A549 (cell line): ENCODE measurements at regions not wholly inside any gene's neighbourhood (a gene's known extent, or its start where the extent isn't known, plus 50 kb on each side); places are given as distances from the start of the nearest gene placed in this dataset.

Experiments used
- ATAC-seq, 2 experiments: fragments of 200-7000 bp in 1 of 2; fragments of >200 bp in 1 of 2; cut with Nextera tagmentation in 1 of 2; cut with Tn5 transposase in 1 of 2; 3 replicates each; pipeline versions ENCODE4 v1.8.0 to v1.9.1; 2018 to 2020; ENCODE audit warnings: mild to moderate bottlenecking in 1 of 2, moderate library complexity in 1 of 2
- CTCF ChIA-PET: fragments of 300-600 bp; sonication (Branson Sonifier 250); formaldehyde crosslinking; extraction: SDS; loops from one replicate; lab custom pipeline; 2021; ENCODE audit warnings: antibody characterized with exemption, inconsistent platforms; lab: Yijun Ruan, JAX
- POLR2A ChIA-PET: fragments of 350-600 bp; formaldehyde crosslinking; extraction: SDS; loops from one replicate; lab custom pipeline; 2021; ENCODE audit warnings: antibody characterized with exemption, inconsistent platforms; lab: Yijun Ruan, JAX
- DNase-seq, 2 experiments: peaks; one replicate each; pipeline versions ENCODE4 v3.0.0 to v3.0.0-alpha.2; 2011 to 2016; ENCODE audit warnings: low read depth in 1 of 2, low spot score in 1 of 2
- FAIRE-seq: peaks from 2 replicates; lab custom pipeline; 2011; peaks lifted over from hg19 to GRCh38; lab: Jason Lieb, UNC
- H3K27ac ChIP-seq, 2 experiments: fragments of >200 bp; sonication (Bioruptor Twin); formaldehyde crosslinking; 3 replicates each; pipeline ENCODE4 v1.5.1; 2016 to 2017
- H3K4me1 ChIP-seq: fragments of >200 bp; sonication (Bioruptor Twin); formaldehyde crosslinking; 3 replicates; pipeline ENCODE4 v1.6.1; 2016
- H3K4me2 ChIP-seq: fragments of >200 bp; sonication (Bioruptor Twin); formaldehyde crosslinking; 3 replicates; pipeline ENCODE4 v1.6.1; 2016
- H3K4me3 ChIP-seq: fragments of >200 bp; sonication (Bioruptor Twin); formaldehyde crosslinking; 3 replicates; pipeline ENCODE4 v1.5.1; 2016
- H3K9me3 ChIP-seq: fragments of >200 bp; sonication (Bioruptor Twin); formaldehyde crosslinking; 3 replicates; pipeline ENCODE4 v1.6.1; 2016
- ATOH8 ChIP-seq: fragments of 250-450 bp; sonication (Bioruptor Pico); IDR thresholded peaks from 2 replicates; pipeline ENCODE4 v1.5.0; 2020; ENCODE audit warnings: low read depth, mild to moderate bottlenecking, moderate library complexity
- BHLHE40 ChIP-seq: IDR thresholded peaks from 2 replicates; pipeline ENCODE4 v1.6.1; 2012; ENCODE audit warnings: low read depth, low read length, inconsistent platforms
- CBX2 ChIP-seq: fragments of 200-600 bp; sonication (generic); IDR thresholded peaks from 2 replicates; pipeline ENCODE4 v1.6.1; 2016; ENCODE audit warnings: low read depth, mild to moderate bottlenecking, borderline replicate concordance
- CEBPB ChIP-seq, 2 experiments: fragments of >200 bp in 1 of 2; sonication (Bioruptor Twin) in 1 of 2; formaldehyde crosslinking in 1 of 2; IDR thresholded peaks; 2 replicates each; pipeline ENCODE4 v1.6.1; 2012 to 2016
- CHD4 ChIP-seq: fragments of 200-600 bp; sonication (generic); IDR thresholded peaks from 2 replicates; pipeline ENCODE4 v1.6.1; 2016; ENCODE audit warnings: antibody characterized with exemption, mild to moderate bottlenecking, borderline replicate concordance
- EHF ChIP-seq: fragments of 250-450 bp; sonication (Bioruptor Pico); IDR thresholded peaks from 2 replicates; pipeline ENCODE4 v1.5.0; 2020; ENCODE audit warnings: mild to moderate bottlenecking
- FOSL2 ChIP-seq, 2 experiments: fragments of 450-650 bp in 1 of 2; fragments of >200 bp in 1 of 2; sonication (Bioruptor Twin) in 1 of 2; formaldehyde crosslinking; IDR thresholded peaks; 2 replicates each; pipeline versions ENCODE4 v1.5.0 to v1.6.1; 2016 to 2020; ENCODE audit warnings: mild to moderate bottlenecking in 1 of 2, moderate library complexity in 1 of 2
- FOXS1 ChIP-seq: fragments of 250-450 bp; sonication (Bioruptor Pico); IDR thresholded peaks from 2 replicates; pipeline ENCODE4 v1.5.0; 2020; ENCODE audit warnings: mild to moderate bottlenecking, moderate library complexity
- GATA3 ChIP-seq: IDR thresholded peaks from 2 replicates; pipeline ENCODE4 v1.6.1; 2012; ENCODE audit warnings: borderline replicate concordance
- HDAC2 ChIP-seq: fragments of 200-600 bp; sonication (generic); IDR thresholded peaks from 2 replicates; pipeline ENCODE4 v1.6.1; 2016
- HEYL ChIP-seq: fragments of 250-450 bp; sonication (Bioruptor Pico); IDR thresholded peaks from 2 replicates; pipeline ENCODE4 v1.8.0; 2021; ENCODE audit warnings: mild to moderate bottlenecking, moderate library complexity
- HOXA7 ChIP-seq: fragments of 250-450 bp; sonication (Bioruptor Pico); IDR thresholded peaks from 2 replicates; pipeline ENCODE4 v1.5.0; 2020; ENCODE audit warnings: mild to moderate bottlenecking, moderate library complexity
- HOXB5 ChIP-seq: fragments of 250-450 bp; sonication (Bioruptor Pico); IDR thresholded peaks from 2 replicates; pipeline ENCODE4 v1.5.0; 2020; ENCODE audit warnings: mild to moderate bottlenecking, moderate library complexity
- JUN ChIP-seq, 2 experiments: fragments of >200 bp; sonication (Bioruptor Twin); formaldehyde crosslinking; IDR thresholded peaks; 2 replicates in 1 of 2; 3 replicates in 1 of 2; pipeline ENCODE4 v1.6.1; 2016 to 2017
- MYC ChIP-seq: IDR thresholded peaks from 2 replicates; pipeline ENCODE4 v1.6.1; 2012; ENCODE audit warnings: mild to moderate bottlenecking, inconsistent platforms, low read length, improper control_type of control experiment, borderline replicate concordance
- NPAS2 ChIP-seq: fragments of 250-450 bp; sonication (Bioruptor Pico); IDR thresholded peaks from 2 replicates; pipeline ENCODE4 v1.8.0; 2022; ENCODE audit warnings: mild to moderate bottlenecking, moderate library complexity, borderline replicate concordance
- PHF8 ChIP-seq: fragments of 200-600 bp; sonication (generic); IDR thresholded peaks from 2 replicates; pipeline ENCODE4 v1.6.1; 2016; ENCODE audit warnings: low read depth, mild to moderate bottlenecking, antibody characterized with exemption, moderate library complexity, borderline replicate concordance
- TFCP2L1 ChIP-seq: fragments of 250-450 bp; sonication (Bioruptor Pico); IDR thresholded peaks from 2 replicates; pipeline ENCODE4 v1.5.0; 2021; ENCODE audit warnings: mild to moderate bottlenecking
- TP53 ChIP-seq: fragments of 250-450 bp; sonication (Bioruptor Pico); IDR thresholded peaks from 2 replicates; pipeline ENCODE4 v1.5.0; 2021; ENCODE audit warnings: mild to moderate bottlenecking, moderate library complexity
- ZFP36 ChIP-seq: fragments of 450-650 bp; IDR thresholded peaks from 2 replicates; pipeline ENCODE4 v1.6.1; 2014; ENCODE audit warnings: borderline replicate concordance; ENCODE audit not compliant: partially characterized antibody
- ZSCAN20 ChIP-seq: fragments of 250-450 bp; sonication (Bioruptor Pico); IDR thresholded peaks from 2 replicates; pipeline ENCODE4 v1.8.0; 2022; ENCODE audit warnings: mild to moderate bottlenecking, moderate library complexity
- WGBS: methylation state at CpG from one replicate; pipeline ENCODE4 v1.1.6; 2017; ENCODE audit errors: missing lambda C conversion rate; 5-methylcytosine and 5-hydroxymethylcytosine counted together
- TF ChIP-seq, protein P1 (sequence below): IDR thresholded peaks from 2 replicates; pipeline ENCODE4 v1.6.1; 2012
- TF ChIP-seq, protein P2 (sequence below): fragments of 450-650 bp; IDR thresholded peaks from 2 replicates; pipeline ENCODE4 v1.6.1; 2014; ENCODE audit warnings: antibody characterized with exemption
- TF ChIP-seq, protein P3 (sequence below): fragments of 250-450 bp; sonication (Bioruptor Pico); IDR thresholded peaks from 2 replicates; pipeline ENCODE4 v1.5.0; 2021; ENCODE audit warnings: mild to moderate bottlenecking, moderate library complexity, borderline replicate concordance

- CTCF ChIA-PET = no interaction called here
- TF ChIP-seq, protein P1, sequence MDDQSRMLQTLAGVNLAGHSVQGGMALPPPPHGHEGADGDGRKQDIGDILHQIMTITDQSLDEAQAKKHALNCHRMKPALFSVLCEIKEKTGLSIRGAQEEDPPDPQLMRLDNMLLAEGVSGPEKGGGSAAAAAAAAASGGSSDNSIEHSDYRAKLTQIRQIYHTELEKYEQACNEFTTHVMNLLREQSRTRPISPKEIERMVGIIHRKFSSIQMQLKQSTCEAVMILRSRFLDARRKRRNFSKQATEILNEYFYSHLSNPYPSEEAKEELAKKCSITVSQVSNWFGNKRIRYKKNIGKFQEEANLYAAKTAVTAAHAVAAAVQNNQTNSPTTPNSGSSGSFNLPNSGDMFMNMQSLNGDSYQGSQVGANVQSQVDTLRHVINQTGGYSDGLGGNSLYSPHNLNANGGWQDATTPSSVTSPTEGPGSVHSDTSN = no peak
- TF ChIP-seq, all 56 proteins: peak for 0
- Histone ChIP-seq H3K4me2 (no peak overlapping the region), H3K4me3 (no peak overlapping the region), H3K4me1 (no peaks in the 10 kb centered on the region), H3K27ac (no peak overlapping the region), H3K9me3 (no peaks in the 10 kb centered on the region)
- WGBS = 95% methylated on average over 1 of the region's 1 CpG
- no peak for FAIRE-seq
- DNase-seq = no peak
- ATAC-seq = no peak
- POLR2A ChIA-PET = no interaction called here
These were observed 277.3 kb upstream of the ATP2B1 start for GRCh38 chr12:89985935-89986334.

DNA sequence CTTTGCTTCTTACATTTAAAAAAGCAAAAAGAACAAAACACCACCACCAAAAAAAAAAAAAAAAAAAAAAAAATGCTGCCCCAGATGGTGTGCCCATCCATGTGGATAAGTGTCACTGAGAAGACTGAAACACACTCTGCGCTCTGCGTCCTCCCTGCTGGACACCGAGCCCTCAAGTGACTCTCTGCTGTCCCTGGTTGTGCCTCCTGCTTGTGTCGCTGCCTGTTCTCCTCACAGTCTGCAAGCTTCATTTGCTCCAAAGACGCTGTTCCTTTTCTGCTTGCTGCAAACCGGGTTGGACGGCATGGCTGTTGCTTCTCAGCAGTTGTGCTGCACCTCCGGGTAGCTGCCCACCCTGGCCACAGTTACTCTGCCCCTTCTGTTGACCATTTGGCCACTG lies 276.2 kb upstream of the ATP2B1 start:
- POLR2A ChIA-PET = no interaction called here
- 89% methylated on average over 8 of the region's 8 CpGs for WGBS
- CTCF ChIA-PET = no interaction called here
- H3K4me2 ChIP-seq = no peak overlapping the region
- FAIRE-seq (no peak), ATAC-seq (no peak), DNase-seq (no peak)
- no peak overlapping the region for H3K4me3 ChIP-seq
- H3K9me3 ChIP-seq = no peaks in the 10 kb centered on the region
- no peak for TF ChIP-seq MYC
- no peak for TF ChIP-seq ATOH8
- no peak for TF ChIP-seq NPAS2 (CRISPR knock-in tag)
- TF ChIP-seq, protein P2, sequence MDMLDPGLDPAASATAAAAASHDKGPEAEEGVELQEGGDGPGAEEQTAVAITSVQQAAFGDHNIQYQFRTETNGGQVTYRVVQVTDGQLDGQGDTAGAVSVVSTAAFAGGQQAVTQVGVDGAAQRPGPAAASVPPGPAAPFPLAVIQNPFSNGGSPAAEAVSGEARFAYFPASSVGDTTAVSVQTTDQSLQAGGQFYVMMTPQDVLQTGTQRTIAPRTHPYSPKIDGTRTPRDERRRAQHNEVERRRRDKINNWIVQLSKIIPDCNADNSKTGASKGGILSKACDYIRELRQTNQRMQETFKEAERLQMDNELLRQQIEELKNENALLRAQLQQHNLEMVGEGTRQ = no peak
- TF ChIP-seq EHF (CRISPR knock-in tag) = no peak
- TF ChIP-seq FOXS1 (CRISPR knock-in tag) = no peak
- TF ChIP-seq, protein P1 = no peak
- no peak for TF ChIP-seq ZFP36
- H3K27ac ChIP-seq = no peak overlapping the region
- H3K4me1 ChIP-seq = no peaks in the 10 kb centered on the region

DNA sequence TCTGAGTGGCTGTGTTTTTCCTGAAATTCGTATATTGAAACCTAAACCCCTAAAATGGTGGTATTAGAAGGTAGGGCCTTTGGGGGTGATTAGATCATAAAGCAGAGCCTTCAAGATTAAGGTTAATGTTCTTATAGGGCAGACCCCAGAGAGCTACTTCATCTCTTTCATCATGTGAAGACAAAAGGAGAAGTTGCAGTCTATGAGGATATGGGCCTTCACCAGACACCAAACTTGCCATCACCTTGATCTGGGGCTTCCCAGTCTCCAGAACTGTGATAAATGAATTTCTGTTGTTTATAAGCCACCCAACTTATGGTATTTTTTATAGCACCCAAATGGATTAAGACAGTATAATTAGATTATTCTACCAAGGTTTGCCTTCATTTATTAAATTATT lies 275.0 kb upstream of the ATP2B1 start:
- ChIA-PET CTCF (no interaction called here), POLR2A (no interaction called here)
- WGBS = 89% methylated on average over 1 of the region's 1 CpG
- H3K4me2 ChIP-seq = no peak overlapping the region
- H3K27ac ChIP-seq = no peak overlapping the region
- FAIRE-seq = no peak
- H3K9me3 ChIP-seq = no peaks in the 10 kb centered on the region
- H3K4me3 ChIP-seq = no peak overlapping the region
- DNase-seq = no peak
- no peak for ATAC-seq
- H3K4me1 ChIP-seq = no peaks in the 10 kb centered on the region
- no peak for TF ChIP-seq TFCP2L1
- no peak for TF ChIP-seq TP53
- no peak for TF ChIP-seq CEBPB (IDR thresholded peaks at IDR 0.05)
- no peak for TF ChIP-seq HOXA7
- TF ChIP-seq ZSCAN20 (CRISPR knock-in tag) = no peak
- TF ChIP-seq, protein P3, sequence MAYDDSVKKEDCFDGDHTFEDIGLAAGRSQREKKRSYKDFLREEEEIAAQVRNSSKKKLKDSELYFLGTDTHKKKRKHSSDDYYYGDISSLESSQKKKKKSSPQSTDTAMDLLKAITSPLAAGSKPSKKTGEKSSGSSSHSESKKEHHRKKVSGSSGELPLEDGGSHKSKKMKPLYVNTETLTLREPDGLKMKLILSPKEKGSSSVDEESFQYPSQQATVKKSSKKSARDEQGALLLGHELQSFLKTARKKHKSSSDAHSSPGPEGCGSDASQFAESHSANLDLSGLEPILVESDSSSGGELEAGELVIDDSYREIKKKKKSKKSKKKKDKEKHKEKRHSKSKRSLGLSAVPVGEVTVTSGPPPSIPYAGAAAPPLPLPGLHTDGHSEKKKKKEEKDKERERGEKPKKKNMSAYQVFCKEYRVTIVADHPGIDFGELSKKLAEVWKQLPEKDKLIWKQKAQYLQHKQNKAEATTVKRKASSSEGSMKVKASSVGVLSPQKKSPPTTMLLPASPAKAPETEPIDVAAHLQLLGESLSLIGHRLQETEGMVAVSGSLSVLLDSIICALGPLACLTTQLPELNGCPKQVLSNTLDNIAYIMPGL = no peak
- no peak for TF ChIP-seq CHD4
- TF ChIP-seq, protein P2 = no peak
- no peak for TF ChIP-seq FOSL2 (IDR thresholded peaks at IDR 0.05)
- TF ChIP-seq FOSL2 (CRISPR knock-in tag; IDR thresholded peaks at IDR 0.05) = no peak
- TF ChIP-seq CBX2 = no peak
- TF ChIP-seq HDAC2 = no peak
- no peak for TF ChIP-seq BHLHE40
- TF ChIP-seq HEYL = no peak
- no peak for TF ChIP-seq JUN (IDR thresholded peaks at IDR 0.05)
- TF ChIP-seq GATA3 = no peak
- TF ChIP-seq PHF8 = no peak
- no peak for TF ChIP-seq HOXB5 (CRISPR knock-in tag)
